ENCODE measurements at regions not wholly inside any gene's neighbourhood (a gene's known extent, or its start where the extent isn't known, plus 50 kb on each side); places are given as distances from the start of the nearest gene placed in this dataset.

DNA sequence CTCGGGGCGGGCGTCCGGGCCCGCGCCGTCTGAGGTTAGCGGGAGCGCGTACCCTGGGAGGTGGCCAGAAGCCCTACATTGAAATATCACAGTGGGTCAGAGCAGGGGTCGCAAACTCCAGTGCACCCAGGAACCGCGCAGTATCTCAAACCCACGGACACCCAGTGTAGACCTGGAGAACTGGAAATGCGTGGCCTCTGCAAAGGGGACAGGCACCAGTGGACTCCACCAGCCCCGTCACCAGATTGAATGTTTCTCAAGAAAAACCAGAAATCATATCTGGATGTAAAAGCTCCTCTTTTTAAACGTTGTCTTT lies 117.6 kb upstream of the SMIM23 start:
- DNase-seq, result no peak
- Mint-ChIP-seq H3K9me3 (no peaks in the 10 kb centered on the region), H3K27ac (no peak overlapping the region), H3K4me1 (no peaks in the 10 kb centered on the region), H3K36me3 (ENCODE audit: low read depth) (peaks cover 2% of the 10 kb centered on the region), H3K27me3 (no peaks in the 10 kb centered on the region), H3K4me3 (no peak overlapping the region)
- ChIA-PET POLR2A (no interaction called here), CTCF (no interaction called here)

DNA sequence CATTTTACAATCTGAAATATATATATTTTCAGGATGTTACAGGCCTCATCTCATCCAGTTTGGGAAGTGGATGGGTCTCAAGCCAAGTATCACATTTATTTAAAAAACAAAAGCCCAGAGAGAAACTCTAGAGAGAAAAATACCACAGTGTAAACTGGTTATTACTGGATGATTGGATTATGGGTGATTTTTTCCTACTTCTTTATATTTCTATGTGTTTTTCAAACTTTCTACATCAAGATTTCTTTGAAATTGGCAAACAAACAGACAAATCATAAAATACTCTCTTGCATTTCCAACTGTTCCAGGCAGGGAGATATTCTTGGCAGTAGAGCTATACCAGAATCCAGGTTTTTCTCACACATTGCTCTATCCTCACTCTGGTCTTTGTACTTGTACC lies 116.0 kb upstream of the SMIM23 start:
- Mint-ChIP-seq H3K27me3 (peaks cover 5% of the 10 kb centered on the region), H3K27ac (no peak overlapping the region), H3K9me3 (peaks cover 5% of the 10 kb centered on the region), H3K4me1 (no peaks in the 10 kb centered on the region), H3K4me3 (no peak overlapping the region), H3K36me3 (ENCODE audit: low read depth) (no peaks in the 10 kb centered on the region)
- POLR2A ChIA-PET, result no interaction called here
- no peak for DNase-seq
- CTCF ChIA-PET, result no interaction called here

DNA sequence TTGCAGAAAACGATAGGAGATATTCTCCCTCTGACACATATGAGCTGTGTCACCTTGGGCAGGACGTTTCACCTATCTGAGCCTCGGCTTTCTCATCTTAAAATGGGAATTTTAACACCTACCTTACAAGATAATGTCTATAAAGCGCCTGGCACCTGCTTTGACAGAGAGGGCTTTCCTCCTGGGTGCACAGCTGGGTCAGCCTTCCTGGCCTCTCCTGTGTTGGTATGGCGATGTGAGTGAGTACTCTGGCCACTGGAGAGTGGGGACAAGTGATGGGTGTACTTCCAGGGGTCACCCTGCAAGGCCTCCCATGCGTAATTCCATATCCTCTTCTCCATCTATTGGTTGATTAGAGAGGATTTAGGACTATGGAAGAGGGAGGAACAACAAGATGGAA lies 113.1 kb upstream of the SMIM23 start:
- no peaks in the 10 kb centered on the region for H3K36me3 Mint-ChIP-seq (ENCODE audit: low read depth)
- H3K4me3 Mint-ChIP-seq, result no peak overlapping the region
- CTCF ChIA-PET, result no interaction called here
- no peak for DNase-seq
- H3K4me1 Mint-ChIP-seq, result no peaks in the 10 kb centered on the region
- H3K27ac Mint-ChIP-seq, result no peak overlapping the region
- H3K27me3 Mint-ChIP-seq, result peaks cover 7% of the 10 kb centered on the region
- POLR2A ChIA-PET, result no interaction called here
- H3K9me3 Mint-ChIP-seq, result peaks cover 5% of the 10 kb centered on the region

DNA sequence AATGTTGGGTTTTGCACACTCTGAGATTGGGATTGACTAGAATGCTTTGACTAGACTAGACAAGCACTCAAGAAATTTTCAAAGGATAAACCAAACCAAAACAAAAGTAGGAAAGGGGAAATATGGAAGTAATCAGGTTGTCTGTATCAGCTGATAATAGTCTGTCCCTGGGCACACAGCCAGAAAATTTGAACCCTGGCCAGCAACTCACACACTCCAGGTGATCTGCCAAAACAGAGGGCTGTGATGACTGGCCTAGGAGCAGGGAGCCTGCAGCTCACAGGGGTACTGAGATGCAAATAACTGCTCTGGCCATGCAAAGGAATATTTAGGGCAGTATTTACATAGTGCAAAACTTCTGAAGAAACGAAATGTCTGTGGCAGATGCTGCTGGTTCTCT lies 112.3 kb upstream of the SMIM23 start:
- CTCF ChIA-PET, result interaction anchor here (1.4 to 1.5 kb wide), 2 partner anchors 13 to 68 kb away, joined by 3 to 4 read pairs; no protein-coding TSS in a partner anchor
- POLR2A ChIA-PET, result no interaction called here
- Mint-ChIP-seq H3K4me3 (no peak overlapping the region), H3K4me1 (no peaks in the 10 kb centered on the region), H3K27ac (no peak overlapping the region), H3K27me3 (peaks cover 7% of the 10 kb centered on the region), H3K36me3 (ENCODE audit: low read depth) (no peaks in the 10 kb centered on the region), H3K9me3 (peaks cover 5% of the 10 kb centered on the region)
- DNase-seq, result no peak

DNA sequence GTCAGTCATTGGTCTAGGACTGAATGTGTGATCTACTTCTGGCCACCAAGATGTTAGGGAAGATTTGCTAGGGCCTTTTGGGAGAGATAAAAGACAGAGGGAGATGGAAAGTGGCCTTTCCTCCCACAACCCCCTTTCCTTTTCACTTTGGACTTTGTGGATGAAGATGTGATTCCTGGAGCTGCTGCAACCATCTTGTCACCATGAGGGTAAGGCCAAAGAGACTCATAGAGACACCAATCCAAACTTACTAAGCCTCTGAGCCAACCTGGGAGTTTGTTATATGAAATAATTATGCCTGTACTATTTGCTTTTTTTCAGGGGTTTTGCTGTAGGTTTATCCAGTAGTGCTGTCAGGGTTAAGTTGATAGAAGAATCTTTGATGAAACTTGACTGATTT lies 111.8 kb upstream of the SMIM23 start:
- Mint-ChIP-seq H3K4me3 (no peak overlapping the region), H3K36me3 (ENCODE audit: low read depth) (no peaks in the 10 kb centered on the region), H3K27ac (no peak overlapping the region), H3K4me1 (no peaks in the 10 kb centered on the region), H3K9me3 (peaks cover 5% of the 10 kb centered on the region), H3K27me3 (peaks cover 7% of the 10 kb centered on the region)
- ChIA-PET CTCF (interaction anchor here (1.4 to 1.5 kb wide), 2 partner anchors 12 to 68 kb away, joined by 3 to 4 read pairs; no protein-coding TSS in a partner anchor), POLR2A (no interaction called here)
- no peak for DNase-seq

DNA sequence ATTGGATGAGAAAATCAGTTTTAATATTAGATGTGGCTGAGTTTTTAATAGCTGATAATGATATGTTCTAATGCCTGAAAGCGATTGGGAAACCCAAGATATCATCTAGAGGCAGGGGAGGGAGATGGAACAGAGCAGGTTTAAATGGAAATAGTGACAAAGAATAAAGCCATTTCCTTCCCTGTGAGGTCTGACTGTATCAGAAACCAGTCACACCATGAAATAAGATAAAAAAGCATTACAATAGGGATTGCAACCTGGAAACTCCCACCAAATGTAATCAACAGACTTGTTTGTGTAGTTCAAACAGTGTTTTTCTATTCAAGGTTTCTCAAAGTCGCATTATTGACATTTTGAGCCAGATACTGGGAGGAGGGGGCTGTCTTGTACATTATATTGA lies 110.1 kb upstream of the SMIM23 start:
- DNase-seq, result no peak
- Mint-ChIP-seq H3K36me3 (ENCODE audit: low read depth) (no peaks in the 10 kb centered on the region), H3K9me3 (peaks cover 5% of the 10 kb centered on the region), H3K4me1 (no peaks in the 10 kb centered on the region), H3K27me3 (peaks cover 7% of the 10 kb centered on the region), H3K27ac (no peak overlapping the region), H3K4me3 (no peak overlapping the region)
- POLR2A ChIA-PET, result no interaction called here
- CTCF ChIA-PET, result interaction anchor here (0.7 kb wide), 1 partner anchor 1163 kb away, joined by 3 read pairs; no protein-coding TSS in a partner anchor

DNA sequence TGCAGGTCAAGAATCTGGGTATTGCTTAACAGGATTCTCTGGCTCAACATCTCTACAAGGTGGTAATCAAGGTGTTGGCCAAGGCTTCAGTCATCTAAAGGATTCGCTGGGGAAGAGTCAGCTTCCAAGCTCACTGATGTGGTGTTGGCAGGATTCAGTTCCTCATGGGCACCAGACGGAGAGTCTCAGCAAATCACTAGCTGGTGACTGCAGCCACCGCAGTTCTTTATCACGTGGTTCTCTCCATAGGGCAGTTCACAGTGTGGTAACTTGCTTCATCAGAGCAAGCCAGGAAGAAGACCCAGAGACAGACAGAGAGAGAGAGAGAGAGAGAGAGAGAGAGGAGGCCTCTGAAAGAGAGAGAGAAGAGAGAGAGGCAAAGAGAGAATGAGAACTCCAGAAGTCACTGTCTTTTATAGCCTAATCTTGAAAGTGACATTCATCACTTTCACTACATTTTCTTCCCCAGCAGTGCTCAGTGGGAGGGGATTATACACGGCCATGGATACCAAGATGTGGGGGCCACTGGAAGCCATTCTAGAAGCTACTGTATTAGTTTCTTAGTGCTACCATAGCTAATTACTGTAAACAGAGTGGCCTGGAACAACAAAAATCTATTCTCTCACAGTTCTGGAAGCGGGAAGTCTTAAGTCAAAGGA lies 109.2 kb upstream of the SMIM23 start:
- H3K4me3 Mint-ChIP-seq, result no peak overlapping the region
- CTCF ChIA-PET, result no interaction called here
- H3K36me3 Mint-ChIP-seq (ENCODE audit: low read depth), result no peaks in the 10 kb centered on the region
- H3K9me3 Mint-ChIP-seq, result peaks cover 5% of the 10 kb centered on the region
- DNase-seq, result no peak
- peaks cover 7% of the 10 kb centered on the region for H3K27me3 Mint-ChIP-seq
- POLR2A ChIA-PET, result no interaction called here
- no peak overlapping the region for H3K27ac Mint-ChIP-seq
- H3K4me1 Mint-ChIP-seq, result no peaks in the 10 kb centered on the region

DNA sequence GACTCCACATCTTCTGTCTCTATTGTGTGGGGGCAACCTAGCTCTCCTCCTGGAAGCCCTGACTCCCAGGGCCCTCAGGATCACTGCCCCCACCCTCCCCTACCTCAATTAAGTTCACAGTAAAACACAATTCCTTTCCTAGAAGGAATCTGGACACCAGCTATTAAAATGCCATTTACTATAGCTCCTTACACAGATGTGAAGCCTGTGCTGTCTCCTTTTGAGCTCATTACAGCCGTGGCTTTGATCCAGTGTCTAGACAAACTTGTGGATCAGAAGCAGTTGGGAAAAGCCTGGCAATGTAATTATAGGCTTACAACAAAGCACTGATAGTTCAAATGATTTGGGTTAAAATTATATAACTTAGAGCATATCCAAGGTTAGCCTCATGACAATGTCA lies 107.0 kb upstream of the SMIM23 start:
- DNase-seq, result no peak
- H3K4me1 Mint-ChIP-seq, result no peaks in the 10 kb centered on the region
- ChIA-PET POLR2A (interaction anchor here (0.6 kb wide), 1 partner anchor 113 kb away, joined by 3 read pairs; no protein-coding TSS in a partner anchor), CTCF (no interaction called here)
- H3K27ac Mint-ChIP-seq, result no peak overlapping the region
- peaks cover 7% of the 10 kb centered on the region for H3K27me3 Mint-ChIP-seq
- no peak overlapping the region for H3K4me3 Mint-ChIP-seq
- H3K36me3 Mint-ChIP-seq (ENCODE audit: low read depth), result no peaks in the 10 kb centered on the region
- peaks cover 4% of the 10 kb centered on the region for H3K9me3 Mint-ChIP-seq

DNA sequence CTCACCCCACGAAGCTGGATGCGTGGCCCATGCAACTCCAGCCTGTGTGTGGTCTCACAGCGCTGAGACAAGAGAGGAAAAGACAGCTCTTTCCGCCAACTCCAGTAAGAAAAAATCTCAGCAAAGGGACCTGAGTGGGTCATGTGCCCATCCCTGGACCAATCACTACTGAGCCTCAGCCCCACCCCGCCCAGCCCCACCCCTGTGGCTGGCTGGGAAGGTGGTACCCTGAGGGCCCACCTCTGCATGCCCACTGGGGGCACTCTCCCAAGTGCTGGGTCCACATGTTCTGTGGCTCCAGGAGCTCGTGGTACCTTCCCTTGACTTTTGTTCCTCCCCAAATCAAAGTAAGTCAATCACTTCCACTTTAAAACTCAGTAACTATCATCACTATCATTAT lies 105.1 kb upstream of the SMIM23 start:
- no peak for DNase-seq
- Mint-ChIP-seq H3K4me3 (no peak overlapping the region), H3K27ac (no peak overlapping the region), H3K4me1 (no peaks in the 10 kb centered on the region), H3K9me3 (no peaks in the 10 kb centered on the region), H3K27me3 (no peaks in the 10 kb centered on the region), H3K36me3 (ENCODE audit: low read depth) (no peaks in the 10 kb centered on the region)
- ChIA-PET POLR2A (no interaction called here), CTCF (interaction anchor here (0.5 to 1.7 kb wide), 2 partner anchors 14 to 158 kb away, joined by 4 to 5 read pairs; no protein-coding TSS in a partner anchor)

DNA sequence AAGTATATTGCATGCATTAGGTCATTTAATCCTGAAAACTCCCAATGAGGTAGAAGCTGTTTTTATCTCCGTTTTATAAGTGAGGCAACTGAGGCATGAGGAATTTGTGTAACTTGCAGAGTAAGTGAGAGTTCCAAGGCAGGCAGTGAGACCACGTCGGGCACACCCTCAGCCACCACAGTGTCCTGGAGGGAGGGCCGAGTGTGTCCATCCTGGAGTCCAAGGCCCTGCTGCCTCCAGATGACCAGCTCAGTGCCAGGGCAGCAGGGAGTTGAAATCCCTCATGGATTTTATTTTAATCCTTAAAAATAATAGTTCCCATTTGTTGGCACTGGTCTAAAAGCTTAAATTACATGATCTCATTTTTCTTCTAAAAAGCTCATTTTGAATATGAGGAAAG lies 104.6 kb upstream of the SMIM23 start:
- H3K36me3 Mint-ChIP-seq (ENCODE audit: low read depth), result no peaks in the 10 kb centered on the region
- no peaks in the 10 kb centered on the region for H3K27me3 Mint-ChIP-seq
- CTCF ChIA-PET, result interaction anchor here (0.5 to 1.7 kb wide), 2 partner anchors 13 to 157 kb away, joined by 4 to 5 read pairs; no protein-coding TSS in a partner anchor
- H3K4me1 Mint-ChIP-seq, result no peaks in the 10 kb centered on the region
- DNase-seq, result no peak
- no peaks in the 10 kb centered on the region for H3K9me3 Mint-ChIP-seq
- POLR2A ChIA-PET, result no interaction called here
- no peak overlapping the region for H3K4me3 Mint-ChIP-seq
- no peak overlapping the region for H3K27ac Mint-ChIP-seq

DNA sequence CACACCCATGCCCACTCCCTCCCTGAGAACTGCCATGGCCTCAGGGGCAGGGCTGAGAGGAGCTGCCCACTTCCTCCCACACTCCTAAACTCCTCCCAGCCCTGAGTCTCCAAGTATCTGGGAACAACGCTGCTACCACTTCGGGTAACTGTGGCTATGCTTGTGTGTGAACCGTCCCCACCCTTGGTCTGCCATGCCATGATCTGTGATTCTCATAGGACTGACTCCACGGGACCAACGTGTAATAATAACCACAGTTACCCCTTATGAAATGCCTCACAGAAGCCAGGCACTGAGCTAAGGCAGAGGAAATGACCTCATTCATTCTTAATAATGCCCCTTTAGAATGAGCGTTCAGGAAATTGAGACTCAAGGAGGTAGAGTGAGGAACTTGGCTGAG lies 103.9 kb upstream of the SMIM23 start:
- Mint-ChIP-seq H3K4me1 (no peaks in the 10 kb centered on the region), H3K9me3 (no peaks in the 10 kb centered on the region), H3K36me3 (ENCODE audit: low read depth) (no peaks in the 10 kb centered on the region), H3K27me3 (no peaks in the 10 kb centered on the region), H3K27ac (no peak overlapping the region), H3K4me3 (no peak overlapping the region)
- no peak for DNase-seq
- CTCF ChIA-PET, result interaction anchor here (1.7 kb wide), 1 partner anchor 13 kb away, joined by 5 read pairs; no protein-coding TSS in a partner anchor
- POLR2A ChIA-PET, result no interaction called here

DNA sequence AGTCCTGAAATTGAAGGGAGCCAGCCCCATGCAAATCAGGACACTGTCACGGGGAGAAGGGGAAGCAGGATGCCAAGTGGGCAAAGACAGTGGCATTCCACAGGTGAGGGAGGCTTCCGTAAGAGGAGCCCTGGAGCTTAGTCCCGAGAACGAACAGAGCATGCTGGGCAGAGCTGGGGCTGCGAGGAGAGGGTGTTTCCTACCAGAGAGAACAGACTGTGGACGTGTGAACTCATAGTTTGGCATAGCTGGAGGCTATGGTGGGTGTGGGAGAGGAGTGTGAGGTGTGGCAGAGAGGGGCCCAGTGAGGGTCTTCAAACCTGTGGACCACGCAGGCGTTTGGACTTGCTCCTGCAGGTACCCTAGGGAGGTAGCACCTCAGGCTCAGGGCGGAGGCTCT lies 102.8 kb upstream of the SMIM23 start:
- Mint-ChIP-seq H3K27ac (no peak overlapping the region), H3K9me3 (no peaks in the 10 kb centered on the region), H3K36me3 (ENCODE audit: low read depth) (no peaks in the 10 kb centered on the region), H3K27me3 (no peaks in the 10 kb centered on the region), H3K4me1 (no peaks in the 10 kb centered on the region), H3K4me3 (no peak overlapping the region)
- CTCF ChIA-PET, result no interaction called here
- POLR2A ChIA-PET, result interaction anchor here (0.6 kb wide), 1 partner anchor 316 kb away, joined by 3 read pairs; no protein-coding TSS in a partner anchor
- no peak for DNase-seq

DNA sequence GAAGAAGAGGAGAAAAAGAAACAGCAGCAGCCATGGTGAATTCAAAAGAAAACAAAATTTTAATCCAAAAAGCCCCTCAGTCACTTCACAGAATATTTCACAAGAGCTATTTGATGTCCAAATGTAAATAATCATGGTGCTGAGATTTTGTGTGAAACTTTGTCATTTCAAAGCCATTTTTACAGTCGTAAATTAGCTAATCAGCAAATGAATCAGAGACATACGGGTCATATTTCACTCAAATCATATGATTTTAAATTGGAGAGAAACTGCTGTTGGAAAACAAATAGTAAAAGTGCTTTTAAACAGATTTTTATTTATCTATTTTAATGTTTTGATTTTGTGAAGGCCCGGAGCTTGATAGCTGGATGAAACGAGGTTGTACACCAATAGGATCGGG lies 101.4 kb upstream of the SMIM23 start:
- Mint-ChIP-seq H3K27me3 (no peaks in the 10 kb centered on the region), H3K36me3 (ENCODE audit: low read depth) (no peaks in the 10 kb centered on the region), H3K4me1 (no peaks in the 10 kb centered on the region), H3K9me3 (no peaks in the 10 kb centered on the region), H3K4me3 (no peak overlapping the region), H3K27ac (no peak overlapping the region)
- no peak for DNase-seq
- CTCF ChIA-PET, result no interaction called here
- POLR2A ChIA-PET, result no interaction called here

All from activated CD4-positive, alpha-beta T cell treated with anti-CD3 and anti-CD28 coated beads, Interleukin-2, amount 10 ng/mL, durations not matched to agents 7 days and 5 days (primary cell).